PC-3 (cell line): ENCODE measurements at regions not wholly inside any gene's neighbourhood (a gene's known extent, or its start where the extent isn't known, plus 50 kb on each side); places are given as distances from the start of the nearest gene placed in this dataset.
A peak's percentile ranks its signal among the peaks of the same experiment; 100 is the strongest.

Experiments used
- ATAC-seq: fragments of 200-7000 bp; cut with Tn5 transposase; 2 replicates; pipeline ENCODE4 v1.9.1; 2020; ENCODE audit warnings: mild to moderate bottlenecking, moderate library complexity
- BruUV-seq: library from RNA; stranded (reverse); fragments of 400-500 nt; replicated peaks from 2 replicates; lab custom pipeline; 2021; lab: Mats Ljungman, UMichigan
- CTCF ChIA-PET: fragments of 300-600 bp; sonication (Branson Sonifier 250); formaldehyde crosslinking; loops from one replicate; lab custom pipeline; 2022; ENCODE audit warnings: antibody characterized with exemption; lab: Charles Lee
- POLR2A ChIA-PET: fragments of 300-600 bp; sonication (Branson Sonifier 250); formaldehyde crosslinking; loops from one replicate; lab custom pipeline; 2022; ENCODE audit warnings: antibody characterized with exemption; ENCODE audit not compliant: unreplicated experiment; lab: Charles Lee
- DNase-seq: peaks from one replicate; pipeline ENCODE4 v3.0.0-alpha.2; 2015
- H2AFZ ChIP-seq: fragments of 300-600 bp; sonication (generic); 2 replicates; pipeline ENCODE4 v1.6.0; 2016; ENCODE audit warnings: antibody characterized with exemption, low read length
- H3F3A ChIP-seq: fragments of 300-600 bp; sonication (generic); one replicate; pipeline ENCODE4 v1.6.0; 2017; ENCODE audit warnings: antibody characterized with exemption, low read length, control low read depth, mild to moderate bottlenecking; ENCODE audit not compliant: unreplicated experiment
- H3K27ac ChIP-seq: fragments of 300-600 bp; sonication (generic); 2 replicates; pipeline ENCODE4 v1.5.1; 2016; ENCODE audit warnings: mild to moderate bottlenecking, low read length
- H3K27me3 ChIP-seq: fragments of 300-600 bp; sonication (generic); 2 replicates; pipeline ENCODE4 v1.6.1; 2016; ENCODE audit warnings: low read length, mixed read lengths
- H3K36me3 ChIP-seq: fragments of 300-600 bp; sonication (generic); 2 replicates; pipeline ENCODE4 v1.6.1; 2016; ENCODE audit warnings: low read depth, mixed run types, low read length, mixed read lengths
- H3K4me1 ChIP-seq: fragments of 300-600 bp; sonication (generic); 2 replicates; pipeline ENCODE4 v1.5.1; 2016; ENCODE audit warnings: low read length; ENCODE audit not compliant: insufficient read depth
- H3K4me2 ChIP-seq: fragments of 300-600 bp; sonication (generic); 2 replicates; pipeline ENCODE4 v1.6.0; 2016; ENCODE audit warnings: low read length
- H3K4me3 ChIP-seq: fragments of 300-600 bp; sonication (generic); 2 replicates; pipeline ENCODE4 v1.5.1; 2016; ENCODE audit warnings: mild to moderate bottlenecking, low read length, mixed read lengths
- H3K79me2 ChIP-seq: fragments of 300-600 bp; sonication (generic); 2 replicates; pipeline ENCODE4 v1.6.1; 2017; ENCODE audit warnings: low read length, mixed read lengths
- H3K9ac ChIP-seq: fragments of 300-600 bp; sonication (generic); 2 replicates; pipeline ENCODE4 v1.6.0; 2016; ENCODE audit warnings: mild to moderate bottlenecking, low read length
- H3K9me2 ChIP-seq: fragments of 300-600 bp; sonication (generic); replicated peaks from 2 replicates; pipeline ENCODE4 v1.6.1; 2016; ENCODE audit warnings: mixed run types, low read length, mixed read lengths
- H3K9me3 ChIP-seq: fragments of 300-600 bp; sonication (generic); 2 replicates; pipeline ENCODE4 v1.6.1; 2016; ENCODE audit warnings: low read length, mixed read lengths
- H4K20me1 ChIP-seq: fragments of 300-600 bp; sonication (generic); 2 replicates; pipeline ENCODE4 v1.6.1; 2016; ENCODE audit warnings: low read length, mixed read lengths
- CTCF ChIP-seq: fragments of 300-600 bp; sonication (generic); conservative IDR thresholded peaks from 2 replicates; pipeline ENCODE4 v1.5.1; 2017; ENCODE audit warnings: antibody characterized with exemption, low read depth, mild to moderate bottlenecking, low read length
- EZH2 ChIP-seq: fragments of 300-600 bp; sonication (generic); IDR thresholded peaks from one replicate; pipeline ENCODE4 v1.6.1; 2017; ENCODE audit warnings: antibody characterized with exemption, mild to moderate bottlenecking, low read length; ENCODE audit not compliant: unreplicated experiment
- EZH2phosphoT487 ChIP-seq: fragments of 300-600 bp; sonication (generic); IDR thresholded peaks from 2 replicates; pipeline ENCODE4 v1.6.1; 2018; ENCODE audit warnings: mild to moderate bottlenecking, antibody characterized with exemption, low read length, borderline replicate concordance
- intact Hi-C: fragments of 100-400 bp; cut with micrococcal nuclease; formaldehyde crosslinking; loops from 2 replicates; pipeline ENCODE4 v1.9.0; 2023

DNA sequence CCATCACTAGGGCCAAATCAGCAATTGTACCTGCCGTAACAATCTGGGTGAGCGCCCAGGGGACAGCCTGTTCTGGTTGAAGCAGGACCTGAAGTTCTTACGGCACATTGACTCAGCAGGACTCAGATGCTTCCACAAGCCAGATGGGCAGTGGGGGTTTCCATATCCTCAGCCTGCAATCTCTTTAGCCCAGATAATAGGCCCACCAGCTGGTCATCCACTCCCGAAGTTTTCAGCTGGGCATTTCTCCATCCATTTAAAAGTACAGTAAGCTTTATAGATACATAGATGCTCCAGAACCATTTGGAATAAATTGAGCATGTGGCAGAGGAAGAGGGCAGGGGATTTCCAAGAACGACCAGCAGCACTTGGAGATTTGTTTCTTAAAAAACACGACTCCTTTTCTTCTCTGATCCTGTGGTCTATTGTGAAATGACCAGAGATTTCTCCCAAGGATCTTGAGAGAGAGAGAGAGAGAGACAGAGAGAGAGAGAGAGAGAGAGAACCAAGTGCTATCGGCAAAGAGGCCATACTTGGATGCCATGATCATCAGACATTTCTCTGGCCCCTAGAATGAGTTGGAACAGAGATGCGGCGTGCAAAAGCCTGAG, 74.8 kb upstream of the PLXNC1 start:
- Histone ChIP-seq H3K27ac (no peak overlapping the region), H3K4me2 (no peak overlapping the region), H3K4me1 (no peaks in the 10 kb centered on the region), H3K4me3 (no peak overlapping the region), H3K9me3 (no peaks in the 10 kb centered on the region), H3K9me2 (no peaks in the 10 kb centered on the region), H3K27me3 (no peaks in the 10 kb centered on the region), H3K79me2 (no peaks in the 10 kb centered on the region), H2AFZ (no peak overlapping the region), H4K20me1 (no peaks in the 10 kb centered on the region), H3K9ac (no peak overlapping the region), H3K36me3 (no peaks in the 10 kb centered on the region), H3F3A (no peaks in the 10 kb centered on the region)
- ATAC-seq (no peak), DNase-seq (no peak)
- intact Hi-C loops = no loop called here
- TF ChIP-seq EZH2 = no peak
- TF ChIP-seq CTCF = no peak
- no peak for TF ChIP-seq EZH2phosphoT487
- CTCF ChIA-PET = no interaction called here
- BruUV-seq = no TSS peak
- POLR2A ChIA-PET = no interaction called here

DNA sequence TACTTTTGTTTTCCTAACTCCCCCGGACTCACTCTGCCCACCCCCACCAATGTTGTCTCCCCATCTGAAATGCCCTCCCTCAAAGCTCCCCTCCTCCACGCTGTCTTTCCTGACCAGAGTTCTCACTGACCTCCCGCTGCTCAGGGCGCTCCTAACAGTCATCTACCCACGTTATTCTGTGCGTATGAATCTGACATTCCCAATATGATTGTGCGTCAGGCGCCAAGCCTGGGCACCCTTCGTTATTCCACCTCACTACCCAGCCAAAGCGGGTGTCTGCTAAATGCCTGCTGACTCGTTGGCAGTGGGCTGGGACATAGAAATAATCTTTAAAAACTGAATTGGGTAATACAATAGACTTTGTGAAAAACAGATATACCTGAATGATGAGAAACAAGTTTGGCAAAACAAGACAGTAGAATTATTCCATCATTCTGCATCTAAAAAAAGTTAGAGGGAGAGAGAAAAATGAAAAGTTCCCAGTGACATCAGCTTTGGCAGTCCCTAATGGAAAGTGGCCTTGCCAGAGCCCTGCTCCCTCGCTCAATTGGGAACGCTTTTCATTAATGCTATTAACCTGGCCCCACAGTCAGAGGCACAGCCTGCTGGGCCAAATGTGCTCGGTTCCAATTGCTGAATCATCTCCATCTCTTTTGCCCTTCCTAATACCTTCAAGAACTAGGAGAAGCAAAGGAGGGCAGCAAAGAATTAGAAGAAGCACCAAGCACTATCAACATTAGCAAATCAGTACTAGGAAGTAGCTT, 74.0 kb upstream of the PLXNC1 start:
- CTCF ChIA-PET = interaction anchor here (0.6 to 1.0 kb wide), 3 partner anchors 180 to 307 kb away, joined by 5 to 18 read pairs (median 7); no protein-coding TSS in a partner anchor
- Histone ChIP-seq H3K4me1 (no peaks in the 10 kb centered on the region), H4K20me1 (no peaks in the 10 kb centered on the region), H3K9me3 (no peaks in the 10 kb centered on the region), H3K4me3 (no peak overlapping the region), H3K4me2 (no peak overlapping the region), H3F3A (no peaks in the 10 kb centered on the region), H3K9me2 (no peaks in the 10 kb centered on the region), H3K27ac (no peak overlapping the region), H2AFZ (peak overlapping the region; percentile 63; the same call in 1 of the 2 replicates), H3K9ac (no peak overlapping the region), H3K27me3 (no peaks in the 10 kb centered on the region), H3K79me2 (no peaks in the 10 kb centered on the region), H3K36me3 (no peaks in the 10 kb centered on the region)
- no TSS peak for BruUV-seq
- DNase-seq = no peak
- ATAC-seq = no peak
- TF ChIP-seq EZH2 (no peak), EZH2phosphoT487 (no peak), CTCF (no peak)
- intact Hi-C loops = no loop called here
- POLR2A ChIA-PET = no interaction called here
